VCaP (cell line): ENCODE measurements at regions not wholly inside any gene's neighbourhood (a gene's known extent, or its start where the extent isn't known, plus 50 kb on each side); places are given as distances from the start of the nearest gene placed in this dataset.
"Not testable (repeated sequence)": the region's sequence is repeated elsewhere in the genome, so short reads cannot be mapped to it uniquely, and the experiment has no call there.

Experiments used
- H3K27ac ChIP-seq: fragments of 450-650 bp; 2 replicates; pipeline ENCODE4 v1.5.1; 2017
- TF ChIP-seq, protein P1 (sequence below): fragments of 450-650 bp; conservative IDR thresholded peaks from 2 replicates; pipeline ENCODE4 v1.5.1; 2017; ENCODE audit warnings: mild to moderate bottlenecking, moderate library complexity

DNA sequence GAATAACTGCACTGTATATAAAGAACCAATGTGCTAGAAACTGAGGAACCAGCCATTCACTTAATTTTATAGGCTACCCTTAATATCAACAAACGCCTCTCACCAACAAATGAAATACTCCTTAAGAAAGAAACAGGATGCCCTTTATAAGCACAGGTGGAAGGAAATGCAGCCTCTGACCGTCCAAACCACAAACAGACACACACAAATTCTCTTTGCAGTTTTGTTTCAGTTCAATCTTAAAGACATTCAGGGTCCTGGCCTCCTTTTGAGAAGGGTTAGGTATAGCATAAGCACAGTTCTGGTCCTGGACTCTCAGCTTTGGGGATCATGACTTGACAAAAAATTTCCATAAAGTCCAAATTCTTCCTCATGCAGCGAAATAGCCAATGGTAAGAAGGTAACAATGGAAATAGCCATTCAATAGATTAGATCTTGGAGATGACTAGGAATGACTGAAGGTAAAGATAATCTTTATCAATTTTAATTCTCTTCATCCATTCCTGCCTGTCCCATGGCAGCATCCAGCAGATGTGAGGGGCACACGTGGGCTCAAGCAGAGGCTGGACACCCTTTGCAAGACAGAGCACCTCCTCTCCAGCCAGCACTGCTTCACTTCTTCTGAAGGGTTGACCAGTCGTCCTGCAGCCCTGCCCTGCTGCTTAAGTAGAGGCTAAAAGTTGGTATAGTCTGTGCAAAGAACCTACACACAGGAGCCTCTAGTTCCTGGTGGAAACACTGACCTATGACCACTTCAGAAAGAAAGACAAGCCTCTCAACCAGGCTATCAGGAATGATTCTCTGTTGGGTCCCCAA, 123.9 kb downstream of the CD83 start:
- H3K27ac ChIP-seq, result no peak overlapping the region
- TF ChIP-seq, protein P1, sequence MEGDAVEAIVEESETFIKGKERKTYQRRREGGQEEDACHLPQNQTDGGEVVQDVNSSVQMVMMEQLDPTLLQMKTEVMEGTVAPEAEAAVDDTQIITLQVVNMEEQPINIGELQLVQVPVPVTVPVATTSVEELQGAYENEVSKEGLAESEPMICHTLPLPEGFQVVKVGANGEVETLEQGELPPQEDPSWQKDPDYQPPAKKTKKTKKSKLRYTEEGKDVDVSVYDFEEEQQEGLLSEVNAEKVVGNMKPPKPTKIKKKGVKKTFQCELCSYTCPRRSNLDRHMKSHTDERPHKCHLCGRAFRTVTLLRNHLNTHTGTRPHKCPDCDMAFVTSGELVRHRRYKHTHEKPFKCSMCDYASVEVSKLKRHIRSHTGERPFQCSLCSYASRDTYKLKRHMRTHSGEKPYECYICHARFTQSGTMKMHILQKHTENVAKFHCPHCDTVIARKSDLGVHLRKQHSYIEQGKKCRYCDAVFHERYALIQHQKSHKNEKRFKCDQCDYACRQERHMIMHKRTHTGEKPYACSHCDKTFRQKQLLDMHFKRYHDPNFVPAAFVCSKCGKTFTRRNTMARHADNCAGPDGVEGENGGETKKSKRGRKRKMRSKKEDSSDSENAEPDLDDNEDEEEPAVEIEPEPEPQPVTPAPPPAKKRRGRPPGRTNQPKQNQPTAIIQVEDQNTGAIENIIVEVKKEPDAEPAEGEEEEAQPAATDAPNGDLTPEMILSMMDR, result no peak

DNA sequence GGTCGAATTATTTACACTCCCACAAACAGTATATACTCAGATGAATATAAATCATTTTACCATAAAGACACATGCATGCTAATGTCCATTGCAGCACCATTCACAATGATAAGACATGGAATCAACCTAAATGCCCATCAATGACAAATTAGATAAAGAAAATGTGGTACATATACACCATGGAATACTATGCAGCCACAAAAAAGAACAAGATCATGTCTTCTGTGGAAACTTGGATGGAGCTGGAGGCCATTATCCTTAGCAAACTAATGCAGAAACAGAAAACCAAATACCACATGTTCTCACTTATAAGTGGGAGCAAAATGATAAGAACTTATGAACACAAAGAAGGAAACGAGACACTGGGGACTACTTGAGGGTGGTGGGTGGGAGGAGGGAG, 125.3 kb downstream of the CD83 start:
- not testable (repeated sequence) for H3K27ac ChIP-seq

DNA sequence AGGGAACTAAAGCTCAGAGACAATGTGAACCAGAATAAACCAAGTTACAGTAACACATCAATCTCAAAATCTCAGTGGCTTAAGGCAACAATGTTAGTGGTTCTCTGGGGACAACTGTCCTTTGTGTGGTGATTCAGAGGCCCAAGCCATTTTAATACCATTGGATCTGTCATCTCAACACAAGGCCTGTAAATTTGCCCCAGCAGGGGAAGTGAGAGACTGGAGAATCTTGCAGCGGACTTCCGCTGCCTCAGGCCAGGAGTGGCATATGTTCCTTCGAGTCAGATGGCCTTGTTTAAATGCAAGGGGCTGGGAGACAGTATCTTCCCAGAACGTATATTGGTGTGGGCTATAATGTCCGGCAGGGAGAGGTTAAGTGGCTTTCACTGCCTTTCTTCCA, 126.0 kb downstream of the CD83 start:
- H3K27ac ChIP-seq, result no peak overlapping the region

DNA sequence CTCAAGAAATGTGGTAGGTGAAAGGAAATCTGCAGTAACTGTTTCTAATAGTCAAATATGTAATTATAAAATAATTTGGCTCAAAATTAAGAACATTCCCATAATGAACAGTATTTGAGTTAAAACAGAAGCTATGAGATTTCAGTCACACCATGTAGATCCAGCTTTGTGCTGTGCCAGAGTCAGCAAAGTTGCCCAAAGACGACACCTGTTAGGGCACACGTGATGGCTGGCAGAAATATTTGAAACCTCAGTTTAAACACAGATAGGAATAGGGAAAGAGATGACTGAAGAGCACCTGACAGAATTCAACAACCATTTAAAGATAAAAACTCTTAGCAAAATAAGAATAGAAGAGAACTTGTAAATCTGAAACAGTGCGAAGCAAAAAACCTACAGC, 129.3 kb downstream of the CD83 start:
- H3K27ac ChIP-seq, result no peak overlapping the region
- TF ChIP-seq, protein P1, result no peak

More for the DNA sequence above, 126.0 kb downstream of the CD83 start:
- TF ChIP-seq, protein P1, result no peak

DNA sequence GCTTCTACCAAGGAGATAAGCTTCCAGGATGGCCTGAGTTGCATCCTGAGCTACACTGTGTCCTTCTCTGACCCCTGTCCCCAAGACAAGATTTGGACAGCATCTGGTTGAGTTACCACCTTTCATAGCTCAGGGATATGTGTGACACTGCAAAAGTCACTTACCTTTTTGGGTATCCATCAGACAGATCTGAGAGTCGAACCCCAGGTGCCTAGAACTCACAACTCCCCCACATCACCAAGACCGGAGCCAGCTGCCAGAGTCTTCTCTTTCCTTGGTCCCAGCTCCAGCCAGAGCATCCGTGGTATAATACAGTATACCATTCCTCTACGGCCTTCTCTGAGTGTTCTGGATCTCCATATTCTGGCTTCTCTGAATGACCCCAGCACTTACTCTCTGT, 133.0 kb downstream of the CD83 start:
- TF ChIP-seq, protein P1, result no peak
- H3K27ac ChIP-seq, result no peak overlapping the region

DNA sequence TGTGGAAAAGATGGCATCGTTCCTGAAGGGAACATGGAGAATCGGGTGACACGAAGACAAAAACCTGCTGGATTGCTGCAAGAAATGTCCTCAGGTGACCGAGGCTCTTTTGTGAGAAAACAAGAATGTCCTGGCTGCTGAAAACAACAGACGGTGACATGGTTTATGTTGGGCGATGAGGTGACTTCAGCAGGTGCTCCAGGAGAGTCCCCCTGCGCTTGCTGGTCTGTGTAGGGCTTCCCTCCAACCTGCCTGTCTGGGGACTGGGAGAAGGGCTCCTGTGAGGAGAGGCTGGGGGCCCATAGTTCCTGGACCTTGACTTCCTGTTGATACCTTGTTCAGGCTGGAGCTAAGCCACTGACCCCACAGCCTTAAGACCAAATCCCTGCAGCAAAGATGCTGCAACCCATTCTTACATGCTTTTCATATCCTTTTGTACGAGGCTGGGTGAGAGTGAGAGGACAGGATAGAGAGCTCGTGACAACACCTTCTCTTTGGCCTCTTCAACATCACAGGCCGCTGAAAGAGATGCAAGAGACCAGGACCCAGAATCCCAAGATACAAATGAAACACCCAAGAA, 134.8 kb downstream of the CD83 start:
- TF ChIP-seq, protein P1, result no peak
- H3K27ac ChIP-seq, result no peak overlapping the region

DNA sequence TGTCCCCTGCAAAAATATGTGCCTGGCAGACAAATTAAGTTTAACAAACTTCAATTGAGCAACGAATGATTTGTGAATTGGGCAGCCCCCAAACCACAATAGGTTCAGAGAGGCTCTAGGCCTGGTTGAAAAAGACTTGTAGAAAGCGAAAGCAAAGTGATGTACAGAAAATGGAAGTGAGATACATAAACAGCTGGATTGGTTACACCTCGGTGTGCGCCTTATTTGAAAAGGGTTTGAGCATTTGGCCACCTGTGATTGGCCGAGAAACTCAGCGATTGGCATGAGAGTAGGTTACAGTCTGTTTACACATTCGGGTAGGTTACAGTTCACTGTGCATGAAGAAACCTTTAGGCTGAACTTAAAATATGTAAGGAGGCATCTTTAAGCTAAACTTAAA, 136.9 kb downstream of the CD83 start:
- H3K27ac ChIP-seq, result no peak overlapping the region

DNA sequence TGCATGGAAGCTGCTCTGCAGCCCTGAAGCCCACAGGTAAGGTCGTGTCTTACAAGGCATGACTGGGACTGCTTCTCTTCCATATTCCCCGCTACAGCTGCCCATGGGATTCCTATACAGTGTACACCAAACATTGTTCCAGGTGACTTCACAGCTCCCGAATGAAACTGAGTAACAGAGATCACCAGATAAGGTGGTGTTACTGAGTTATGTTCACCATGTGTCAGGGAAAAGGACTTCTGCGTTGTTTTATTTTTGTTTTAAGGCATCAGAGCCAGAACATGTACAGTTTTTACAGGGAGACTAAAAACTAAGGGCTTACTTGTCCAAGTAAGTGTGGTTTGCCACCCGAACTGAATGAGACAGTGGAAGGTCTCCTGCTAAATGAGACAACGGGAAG, 138.3 kb downstream of the CD83 start:
- TF ChIP-seq, protein P1, result no peak
- no peak overlapping the region for H3K27ac ChIP-seq

More for the DNA sequence above, 136.9 kb downstream of the CD83 start:
- TF ChIP-seq, protein P1, result no peak
